Suprapubic skin (tissue), 4 donors: ENCODE measurements at regions not wholly inside any gene's neighbourhood (a gene's known extent, or its start where the extent isn't known, plus 50 kb on each side); places are given as distances from the start of the nearest gene placed in this dataset.

Experiments
- CTCF ChIP-seq, 2 donors: fragments of 200-600 bp in 1 of 2; fragments of 450-650 bp in 1 of 2; sonication (generic) in 1 of 2; IDR thresholded peaks; one replicate each; pipeline ENCODE4 v1.5.1; 2016 to 2019; ENCODE audit warnings: antibody characterized with exemption in 2 of 2, mild to moderate bottlenecking in 1 of 2, moderate library complexity in 1 of 2
- EP300 ChIP-seq: sonication (generic); formaldehyde crosslinking; IDR thresholded peaks from one replicate; pipeline ENCODE4 v1.6.1; 2017; ENCODE audit warnings: antibody characterized with exemption
- POLR2A ChIP-seq, 2 donors: fragments of 450-650 bp; IDR thresholded peaks; one replicate each; pipeline ENCODE4 v1.6.1; 2017; ENCODE audit warnings: antibody characterized with exemption in 2 of 2, mild to moderate bottlenecking in 2 of 2, moderate library complexity in 2 of 2
- POLR2AphosphoS5 ChIP-seq, 3 donors: sonication (generic); formaldehyde crosslinking; IDR thresholded peaks; one replicate each; pipeline ENCODE4 v1.6.1; 2017; ENCODE audit warnings: antibody characterized with exemption in 3 of 3

GRCh38 chr10:33986016-33986415, 651.5 kb upstream of the NRP1 start:
- no peak for TF ChIP-seq POLR2AphosphoS5 (IDR thresholded peaks at IDR 0.05)
- no peak for TF ChIP-seq POLR2A (IDR thresholded peaks at IDR 0.05)
- TF ChIP-seq CTCF (IDR thresholded peaks at IDR 0.05) = no peak
- TF ChIP-seq EP300 = no peak
